ENCODE measurements at regions not wholly inside any gene's neighbourhood (a gene's known extent, or its start where the extent isn't known, plus 50 kb on each side); places are given as distances from the start of the nearest gene placed in this dataset.

DNA sequence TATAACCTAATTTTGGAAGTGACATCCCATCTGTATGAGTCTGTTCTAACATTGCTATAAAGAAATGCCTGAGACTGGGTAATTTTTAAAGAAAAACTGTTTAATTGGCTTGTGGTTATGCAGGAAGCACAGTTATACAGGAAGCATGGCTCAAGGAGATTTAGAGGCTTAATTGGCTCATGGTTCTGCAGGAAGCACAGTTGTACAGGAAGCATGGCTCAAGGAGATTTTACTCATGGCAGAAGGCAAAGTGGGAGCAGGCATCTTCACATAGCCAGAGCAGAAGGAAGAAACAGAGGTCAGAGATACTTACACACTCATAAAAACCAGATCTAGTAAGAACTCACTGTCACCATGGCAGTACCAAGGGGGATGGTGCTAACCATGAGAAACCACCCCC lies 193.1 kb upstream of the ADAMTS9 start:
- TF ChIP-seq, protein P1, sequence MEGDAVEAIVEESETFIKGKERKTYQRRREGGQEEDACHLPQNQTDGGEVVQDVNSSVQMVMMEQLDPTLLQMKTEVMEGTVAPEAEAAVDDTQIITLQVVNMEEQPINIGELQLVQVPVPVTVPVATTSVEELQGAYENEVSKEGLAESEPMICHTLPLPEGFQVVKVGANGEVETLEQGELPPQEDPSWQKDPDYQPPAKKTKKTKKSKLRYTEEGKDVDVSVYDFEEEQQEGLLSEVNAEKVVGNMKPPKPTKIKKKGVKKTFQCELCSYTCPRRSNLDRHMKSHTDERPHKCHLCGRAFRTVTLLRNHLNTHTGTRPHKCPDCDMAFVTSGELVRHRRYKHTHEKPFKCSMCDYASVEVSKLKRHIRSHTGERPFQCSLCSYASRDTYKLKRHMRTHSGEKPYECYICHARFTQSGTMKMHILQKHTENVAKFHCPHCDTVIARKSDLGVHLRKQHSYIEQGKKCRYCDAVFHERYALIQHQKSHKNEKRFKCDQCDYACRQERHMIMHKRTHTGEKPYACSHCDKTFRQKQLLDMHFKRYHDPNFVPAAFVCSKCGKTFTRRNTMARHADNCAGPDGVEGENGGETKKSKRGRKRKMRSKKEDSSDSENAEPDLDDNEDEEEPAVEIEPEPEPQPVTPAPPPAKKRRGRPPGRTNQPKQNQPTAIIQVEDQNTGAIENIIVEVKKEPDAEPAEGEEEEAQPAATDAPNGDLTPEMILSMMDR (IDR thresholded peaks at IDR 0.05), result no peak
- TF ChIP-seq ZFX (IDR thresholded peaks at IDR 0.05; ENCODE audit: borderline replicate concordance), result no peak
